Peyer's patch (tissue), 4 donors: ENCODE measurements at regions not wholly inside any gene's neighbourhood (a gene's known extent, or its start where the extent isn't known, plus 50 kb on each side); places are given as distances from the start of the nearest gene placed in this dataset.
A peak's percentile ranks its signal among the peaks of the same experiment; 100 is the strongest.
"Not testable (repeated sequence)": the region's sequence is repeated elsewhere in the genome, so short reads cannot be mapped to it uniquely, and the experiment has no call there.

ENCODE experiments used
- DNase-seq, 3 donors: peaks; one replicate each; pipeline ENCODE4 v3.0.0-alpha.2; 2017 to 2019
- H3K27ac ChIP-seq, 4 donors: fragments of 200-600 bp; sonication (generic); one replicate each; pipeline ENCODE4 v1.5.1; 2016 to 2019
- H3K27me3 ChIP-seq, 2 donors: fragments of 200-600 bp; sonication (generic); one replicate each; pipeline ENCODE4 v1.5.1; 2019
- H3K36me3 ChIP-seq, 3 donors: fragments of 200-600 bp; sonication (generic); one replicate each; pipeline ENCODE4 v1.5.1; 2016 to 2019
- H3K4me1 ChIP-seq, 4 donors: fragments of 200-600 bp; sonication (generic); one replicate each; pipeline ENCODE4 v1.5.1; 2016 to 2019
- H3K4me3 ChIP-seq, 4 donors: fragments of 200-600 bp; sonication (generic); 1 replicate in 3 of 4; 2 replicates in 1 of 4; pipeline ENCODE4 v1.5.1; 2016 to 2019; ENCODE audit warnings: mild to moderate bottlenecking in 1 of 4
- H3K9me3 ChIP-seq, 4 donors: fragments of 200-600 bp; sonication (generic); one replicate each; pipeline ENCODE4 v1.5.1; 2016 to 2019; ENCODE audit warnings: mild to moderate bottlenecking in 1 of 4
- POLR2A ChIP-seq, 2 donors: fragments of 450-650 bp; IDR thresholded peaks; one replicate each; pipeline ENCODE4 v1.5.1; 2017; ENCODE audit warnings: antibody characterized with exemption in 2 of 2, mild to moderate bottlenecking in 2 of 2, moderate library complexity in 2 of 2
- TF ChIP-seq, protein P1 (sequence below), 6 experiments: fragments of 450-650 bp in 4 of 6; fragments of 200-600 bp in 2 of 6; sonication (generic) in 1 of 6; IDR thresholded peaks; one replicate each; pipeline ENCODE4 v1.5.1; 2017 to 2019; ENCODE audit warnings: antibody characterized with exemption in 6 of 6, mild to moderate bottlenecking in 3 of 6, moderate library complexity in 1 of 6

DNA sequence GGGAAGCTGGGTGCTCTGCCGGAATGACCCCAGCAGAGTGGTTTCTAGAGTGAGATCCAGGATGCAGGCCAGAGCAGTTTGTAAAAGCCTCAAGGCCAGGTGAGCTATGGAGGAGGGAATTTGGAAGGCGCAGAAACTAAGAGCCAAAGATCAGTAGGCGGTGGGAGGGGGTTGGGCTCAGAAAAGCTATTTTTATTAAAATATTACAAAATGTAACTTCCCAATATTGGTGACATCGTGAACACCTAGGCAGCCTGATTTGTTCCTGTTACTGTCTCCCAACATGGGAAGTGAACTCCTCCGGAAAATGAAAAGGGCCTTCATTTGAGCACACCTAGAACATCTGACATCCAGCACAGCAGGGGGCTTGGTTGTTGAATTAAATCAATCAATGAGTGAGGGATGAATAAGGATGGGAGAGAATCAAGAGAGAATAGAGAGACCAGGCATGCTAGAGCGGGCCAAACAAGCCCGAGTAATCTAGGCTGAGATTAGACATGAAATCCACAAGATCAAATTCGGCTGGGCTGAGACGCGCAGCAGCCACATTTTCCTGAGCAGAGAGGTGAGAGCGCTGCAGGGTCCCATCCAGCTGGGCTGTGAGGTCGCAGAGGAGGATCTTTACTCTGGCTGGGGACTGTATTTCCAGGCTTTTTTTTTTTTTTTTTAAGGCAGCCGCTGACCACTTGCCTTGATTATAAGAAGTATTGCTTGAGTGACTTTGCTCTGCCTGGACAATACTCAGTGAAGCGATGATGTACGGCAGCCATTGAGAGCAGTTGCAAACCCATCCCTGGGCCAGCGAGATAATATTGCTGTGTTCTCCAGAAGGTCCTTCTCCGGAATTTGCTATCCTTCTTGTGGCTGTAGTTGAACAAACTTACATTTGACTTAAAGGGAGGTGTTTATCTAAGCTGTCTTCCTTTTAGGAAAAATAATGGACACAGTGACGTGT lies 178.0 kb upstream of the KL start:
- Histone ChIP-seq H3K27ac (peak overlapping the region in 2 of 4 donors; percentile 56 to 59), H3K4me3 (no peak overlapping the region), H3K4me1 (no peaks in the 10 kb centered on the region), H3K9me3 (peaks cover 0 to 5% (median 0%) of the 10 kb centered on the region in 4 donors), H3K27me3 (no peaks in the 10 kb centered on the region), H3K36me3 (no peaks in the 10 kb centered on the region)
- TF ChIP-seq, protein P1, sequence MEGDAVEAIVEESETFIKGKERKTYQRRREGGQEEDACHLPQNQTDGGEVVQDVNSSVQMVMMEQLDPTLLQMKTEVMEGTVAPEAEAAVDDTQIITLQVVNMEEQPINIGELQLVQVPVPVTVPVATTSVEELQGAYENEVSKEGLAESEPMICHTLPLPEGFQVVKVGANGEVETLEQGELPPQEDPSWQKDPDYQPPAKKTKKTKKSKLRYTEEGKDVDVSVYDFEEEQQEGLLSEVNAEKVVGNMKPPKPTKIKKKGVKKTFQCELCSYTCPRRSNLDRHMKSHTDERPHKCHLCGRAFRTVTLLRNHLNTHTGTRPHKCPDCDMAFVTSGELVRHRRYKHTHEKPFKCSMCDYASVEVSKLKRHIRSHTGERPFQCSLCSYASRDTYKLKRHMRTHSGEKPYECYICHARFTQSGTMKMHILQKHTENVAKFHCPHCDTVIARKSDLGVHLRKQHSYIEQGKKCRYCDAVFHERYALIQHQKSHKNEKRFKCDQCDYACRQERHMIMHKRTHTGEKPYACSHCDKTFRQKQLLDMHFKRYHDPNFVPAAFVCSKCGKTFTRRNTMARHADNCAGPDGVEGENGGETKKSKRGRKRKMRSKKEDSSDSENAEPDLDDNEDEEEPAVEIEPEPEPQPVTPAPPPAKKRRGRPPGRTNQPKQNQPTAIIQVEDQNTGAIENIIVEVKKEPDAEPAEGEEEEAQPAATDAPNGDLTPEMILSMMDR (IDR thresholded peaks at IDR 0.05): no peak
- TF ChIP-seq POLR2A (IDR thresholded peaks at IDR 0.05): no peak
- no peak for DNase-seq

DNA sequence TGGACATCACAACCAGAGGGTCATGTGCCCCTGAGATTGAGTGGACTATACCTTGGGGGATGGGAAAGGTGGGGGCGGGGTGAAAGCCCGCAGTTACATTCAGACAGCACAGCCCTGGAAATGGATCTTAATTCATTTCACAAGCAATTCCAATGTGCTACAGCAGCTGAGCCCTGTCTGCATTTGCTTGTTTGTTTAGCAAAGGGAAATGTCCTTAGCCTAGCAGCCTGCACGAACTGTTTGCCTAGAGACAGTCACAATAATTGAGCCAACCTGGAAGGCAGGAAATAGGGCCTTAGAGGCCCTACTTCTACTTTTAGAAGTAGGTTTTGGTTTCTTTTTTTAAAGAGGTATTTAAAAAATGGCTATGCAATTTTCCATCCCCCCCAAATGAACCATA lies 177.3 kb upstream of the KL start:
- H3K4me1 ChIP-seq: no peaks in the 10 kb centered on the region
- H3K27ac ChIP-seq: peak overlapping the region in 2 of 4 donors; percentile 56 to 59
- H3K36me3 ChIP-seq: no peaks in the 10 kb centered on the region
- DNase-seq: no peak
- no peak overlapping the region for H3K4me3 ChIP-seq
- H3K27me3 ChIP-seq: no peaks in the 10 kb centered on the region
- TF ChIP-seq, protein P1 (IDR thresholded peaks at IDR 0.05): no peak
- TF ChIP-seq POLR2A (IDR thresholded peaks at IDR 0.05): no peak
- H3K9me3 ChIP-seq: peaks cover 0 to 5% (median 0%) of the 10 kb centered on the region in 4 donors

DNA sequence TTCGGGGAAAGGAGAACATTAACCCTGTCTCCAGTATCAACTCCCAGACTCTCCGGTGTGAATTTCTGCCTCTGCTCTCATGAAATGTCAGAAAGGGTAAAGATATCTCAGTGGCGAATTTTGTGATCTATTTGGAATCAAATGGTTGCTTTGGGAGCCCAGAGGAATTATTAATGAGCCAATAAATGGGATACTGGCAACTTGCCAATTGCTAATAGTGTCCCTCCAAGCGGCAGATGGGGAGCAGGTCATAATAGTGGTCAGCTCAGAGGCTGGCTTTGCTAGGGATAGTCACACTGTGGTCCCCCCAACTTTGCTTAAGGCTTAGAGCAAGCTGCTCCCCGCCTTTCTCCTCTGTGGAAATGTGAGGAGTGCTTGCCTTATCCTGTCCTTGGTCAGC lies 176.1 kb upstream of the KL start:
- DNase-seq: no peak
- Histone ChIP-seq H3K27ac (no peak overlapping the region), H3K4me3 (no peak overlapping the region), H3K4me1 (no peaks in the 10 kb centered on the region), H3K36me3 (no peaks in the 10 kb centered on the region), H3K9me3 (peaks cover 0 to 5% (median 0%) of the 10 kb centered on the region in 4 donors), H3K27me3 (no peaks in the 10 kb centered on the region)
- TF ChIP-seq POLR2A (IDR thresholded peaks at IDR 0.05): no peak
- TF ChIP-seq, protein P1 (IDR thresholded peaks at IDR 0.05): no peak

DNA sequence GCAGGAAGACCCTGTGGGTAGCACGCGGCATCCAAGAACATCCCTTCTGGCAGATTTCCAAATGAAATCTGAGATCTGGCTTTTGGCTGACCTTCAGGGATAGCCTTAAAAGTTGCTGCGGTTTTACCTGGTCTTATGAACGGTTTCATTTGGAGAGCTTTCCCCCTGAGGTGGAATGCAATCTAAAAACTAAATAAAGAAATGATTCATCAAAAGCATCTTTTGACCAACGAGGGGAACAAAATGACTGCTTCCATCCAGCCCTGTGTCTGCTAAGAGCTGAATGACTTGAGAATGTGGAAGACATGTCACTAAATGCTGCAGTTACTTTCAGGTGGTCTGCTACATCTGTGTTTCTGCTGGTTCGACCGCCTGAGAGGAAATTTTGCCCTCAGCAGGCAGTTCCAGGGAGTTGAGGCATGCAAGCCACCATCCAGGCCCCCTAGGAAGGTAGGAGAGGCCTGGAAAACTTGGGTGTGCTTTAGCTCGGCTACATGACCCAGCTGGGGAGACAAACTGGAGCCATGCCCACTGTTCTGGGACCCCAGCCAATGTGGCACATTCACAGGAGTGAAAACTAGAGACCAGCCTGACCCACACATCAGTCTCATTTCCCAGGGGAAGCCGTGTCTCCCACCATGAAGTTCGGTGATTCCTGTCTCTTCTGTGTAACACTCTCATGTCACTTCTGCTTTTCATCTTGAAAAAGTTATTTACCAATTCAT lies 175.1 kb upstream of the KL start:
- no peaks in the 10 kb centered on the region for H3K27me3 ChIP-seq
- H3K9me3 ChIP-seq: peaks cover 0 to 5% (median 0%) of the 10 kb centered on the region in 4 donors
- no peaks in the 10 kb centered on the region for H3K36me3 ChIP-seq
- H3K4me1 ChIP-seq: no peaks in the 10 kb centered on the region
- H3K27ac ChIP-seq: no peak overlapping the region
- no peak overlapping the region for H3K4me3 ChIP-seq
- TF ChIP-seq, protein P1 (IDR thresholded peaks at IDR 0.05): no peak
- no peak for DNase-seq

DNA sequence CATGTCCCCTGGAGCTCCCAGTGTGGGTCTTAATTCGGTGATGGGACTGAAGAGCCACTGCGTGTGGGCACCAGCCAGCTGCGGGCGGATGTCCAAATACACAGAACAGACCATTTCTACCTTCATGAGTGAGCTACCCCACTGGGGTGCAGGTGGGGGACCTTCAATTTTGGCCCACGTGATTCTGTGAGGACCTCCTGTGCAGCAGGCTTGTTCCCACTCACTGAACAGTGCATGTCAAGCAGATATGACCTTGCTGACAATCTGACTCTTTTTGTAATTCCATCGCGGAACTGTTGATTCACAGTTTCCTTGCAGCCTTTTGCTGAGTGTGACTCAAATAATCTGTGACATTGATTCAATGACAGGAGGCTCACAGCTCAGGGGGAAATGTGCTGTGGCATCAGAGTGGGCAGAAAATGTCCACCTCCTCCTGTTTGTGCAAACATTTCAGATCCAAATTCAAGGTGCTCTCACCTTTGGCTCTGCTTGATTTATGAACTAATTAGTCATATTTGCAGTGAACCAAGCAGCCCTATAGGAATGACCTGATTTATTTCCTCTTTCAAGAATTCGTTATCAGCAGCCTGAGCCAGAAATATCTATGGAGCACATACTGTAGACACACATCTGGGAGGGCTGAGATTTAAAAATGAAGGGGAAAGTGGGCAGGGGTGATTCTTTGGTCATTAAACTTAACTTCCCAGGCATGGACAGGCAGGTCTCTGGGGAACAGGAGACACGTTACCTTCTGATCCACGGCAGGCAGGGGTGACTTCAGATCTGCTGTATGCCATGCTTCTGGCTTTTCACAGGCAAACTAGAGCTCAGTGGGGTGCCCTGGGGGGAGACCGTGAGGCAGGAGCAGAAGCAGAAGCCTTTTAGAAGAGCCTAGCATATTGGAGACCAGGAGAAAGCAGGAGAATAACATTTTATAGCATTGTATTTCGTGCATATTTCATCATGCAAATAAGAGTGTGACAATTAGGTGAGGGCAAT lies 170.0 kb upstream of the KL start:
- H3K4me3 ChIP-seq: no peak overlapping the region
- TF ChIP-seq, protein P1 (IDR thresholded peaks at IDR 0.05): no peak
- TF ChIP-seq POLR2A (IDR thresholded peaks at IDR 0.05): no peak

DNA sequence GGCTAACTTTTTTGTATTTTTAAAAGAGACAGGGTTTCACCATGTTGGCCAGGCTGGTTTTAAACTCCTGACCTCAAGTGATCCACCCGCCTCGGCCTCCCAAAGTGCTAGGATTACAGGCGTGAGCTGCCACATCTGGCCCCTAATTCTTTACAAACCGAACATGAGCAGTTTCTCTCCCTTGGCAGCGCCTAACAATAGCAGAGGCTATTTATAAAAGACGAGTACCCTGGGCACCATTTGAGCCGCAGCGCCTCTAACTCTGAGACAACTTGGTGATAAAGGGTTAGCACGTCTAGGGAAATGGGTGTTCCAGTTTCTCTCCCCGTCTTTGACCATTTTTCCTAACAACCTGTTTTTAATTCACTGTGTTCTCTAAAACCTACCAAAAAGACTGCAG lies 168.2 kb upstream of the KL start:
- not testable (repeated sequence) for H3K27me3 ChIP-seq, H3K27ac ChIP-seq, DNase-seq

More for the DNA sequence above, 170.0 kb upstream of the KL start:
- DNase-seq: no peak
- Histone ChIP-seq H3K9me3 (peaks cover 0 to 5% (median 0%) of the 10 kb centered on the region in 4 donors), H3K4me1 (no peaks in the 10 kb centered on the region), H3K36me3 (no peaks in the 10 kb centered on the region), H3K27ac (no peak overlapping the region), H3K27me3 (no peaks in the 10 kb centered on the region)

More for the DNA sequence above, 168.2 kb upstream of the KL start:
- H3K9me3 ChIP-seq, H3K4me1 ChIP-seq, H3K4me3 ChIP-seq, H3K36me3 ChIP-seq: not testable (repeated sequence)
